ENCODE measurements at regions not wholly inside any gene's neighbourhood (a gene's known extent, or its start where the extent isn't known, plus 50 kb on each side); places are given as distances from the start of the nearest gene placed in this dataset.
"Not testable (repeated sequence)": the region's sequence is repeated elsewhere in the genome, so short reads cannot be mapped to it uniquely, and the experiment has no call there.

GRCh38 chr17:83010206-83011200 is 68.9 kb upstream of the METRNL start:
- Mint-ChIP-seq H3K36me3 (ENCODE audit: low read depth) (no peaks in the 10 kb centered on the region), H3K27me3 (no peaks in the 10 kb centered on the region), H3K4me3 (no peak overlapping the region), H3K27ac (no peak overlapping the region), H3K4me1 (no peaks in the 10 kb centered on the region), H3K9me3 (no peaks in the 10 kb centered on the region)
- ATAC-seq (ENCODE audit: low read depth): no peak
- intact Hi-C loops (cut with micrococcal nuclease): no loop called here
- ChIA-PET POLR2A (no interaction called here), CTCF (interaction anchor here (1.8 kb wide), 1 partner anchor 229 kb away, joined by 4 read pairs; no protein-coding TSS in a partner anchor)
- no peak for DNase-seq
- TF ChIP-seq CTCF (IDR thresholded peaks at IDR 0.05): no peak

DNA sequence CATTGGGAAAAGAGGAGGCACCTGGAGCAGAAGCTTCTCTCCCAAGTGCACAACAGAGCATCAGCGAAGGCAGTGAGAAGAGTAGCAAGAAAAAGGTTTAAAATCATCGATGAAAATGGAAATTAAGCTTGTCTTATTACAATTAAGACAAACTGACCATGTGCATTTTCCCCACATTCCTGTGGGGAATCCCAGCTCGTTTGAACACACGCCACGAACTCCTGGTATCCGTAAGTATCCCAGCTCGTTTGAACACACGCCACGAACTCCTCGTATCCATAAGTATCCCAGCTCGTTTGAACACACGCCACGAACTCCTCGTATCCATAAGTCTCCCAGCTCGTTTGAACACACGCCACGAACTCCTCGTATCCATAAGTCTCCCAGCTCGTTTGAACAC is 67.7 kb upstream of the METRNL start:
- H3K9me3 Mint-ChIP-seq; H3K4me1 Mint-ChIP-seq; POLR2A ChIA-PET; DNase-seq; ATAC-seq (ENCODE audit: low read depth); H3K27me3 Mint-ChIP-seq; intact Hi-C loops (cut with micrococcal nuclease); H3K36me3 Mint-ChIP-seq (ENCODE audit: low read depth); H3K27ac Mint-ChIP-seq; H3K4me3 Mint-ChIP-seq: not testable (repeated sequence)
- CTCF ChIA-PET: interaction anchor here (1.8 kb wide), 1 partner anchor 230 kb away, joined by 4 read pairs; no protein-coding TSS in a partner anchor

- H3K27ac Mint-ChIP-seq: no peak overlapping the region
- CTCF ChIA-PET: interaction anchor here (1.8 kb wide), 1 partner anchor 230 kb away, joined by 4 read pairs; no protein-coding TSS in a partner anchor
- no peaks in the 10 kb centered on the region for H3K27me3 Mint-ChIP-seq
- no peak overlapping the region for H3K4me3 Mint-ChIP-seq
- H3K9me3 Mint-ChIP-seq: no peaks in the 10 kb centered on the region
- DNase-seq: no peak
- no peak for TF ChIP-seq CTCF (IDR thresholded peaks at IDR 0.05)
- ATAC-seq (ENCODE audit: low read depth): no peak
- H3K4me1 Mint-ChIP-seq: no peaks in the 10 kb centered on the region
- no peaks in the 10 kb centered on the region for H3K36me3 Mint-ChIP-seq (ENCODE audit: low read depth)
- POLR2A ChIA-PET: no interaction called here
- intact Hi-C loops (cut with micrococcal nuclease): no loop called here
These were observed 67.1 kb upstream of the METRNL start for GRCh38 chr17:83012200-83012785.

GRCh38 chr17:83012868-83013778 is 66.3 kb upstream of the METRNL start:
- no peaks in the 10 kb centered on the region for H3K36me3 Mint-ChIP-seq (ENCODE audit: low read depth)
- intact Hi-C loops (cut with micrococcal nuclease): no loop called here
- H3K27ac Mint-ChIP-seq: no peak overlapping the region
- ChIA-PET POLR2A (no interaction called here), CTCF (interaction anchor here (1.8 kb wide), 1 partner anchor 231 kb away, joined by 4 read pairs; no protein-coding TSS in a partner anchor)
- DNase-seq (no peak), ATAC-seq (ENCODE audit: low read depth) (no peak)
- H3K27me3 Mint-ChIP-seq: no peaks in the 10 kb centered on the region
- H3K4me1 Mint-ChIP-seq: no peaks in the 10 kb centered on the region
- H3K4me3 Mint-ChIP-seq: no peak overlapping the region
- TF ChIP-seq CTCF (IDR thresholded peaks at IDR 0.05): no peak
- no peaks in the 10 kb centered on the region for H3K9me3 Mint-ChIP-seq

- no peak overlapping the region for H3K27ac Mint-ChIP-seq
- ATAC-seq (ENCODE audit: low read depth): no peak
- no peak for TF ChIP-seq CTCF (IDR thresholded peaks at IDR 0.05)
- H3K36me3 Mint-ChIP-seq (ENCODE audit: low read depth): no peaks in the 10 kb centered on the region
- ChIA-PET CTCF (no interaction called here), POLR2A (no interaction called here)
- H3K4me1 Mint-ChIP-seq: no peaks in the 10 kb centered on the region
- no peak for DNase-seq
- no peak overlapping the region for H3K4me3 Mint-ChIP-seq
- no peaks in the 10 kb centered on the region for H3K9me3 Mint-ChIP-seq
- H3K27me3 Mint-ChIP-seq: no peaks in the 10 kb centered on the region
- intact Hi-C loops (cut with micrococcal nuclease): no loop called here
These were observed 65.7 kb upstream of the METRNL start for GRCh38 chr17:83013779-83014117.

Measured in activated B cell treated with CpG ODN at 0.5 μM for 24 hours (primary cell).